Activated T-helper 17 cell treated with anti-CD3 and anti-CD28 coated beads, Interleukin-2, amount 50 U/mL, for 72 hours (primary cell): ENCODE measurements at regions not wholly inside any gene's neighbourhood (a gene's known extent, or its start where the extent isn't known, plus 50 kb on each side); places are given as distances from the start of the nearest gene placed in this dataset.
"Not testable (repeated sequence)": the region's sequence is repeated elsewhere in the genome, so short reads cannot be mapped to it uniquely, and the experiment has no call there.

Source experiments
- ATAC-seq: fragments of 150-1000 bp; cut with Tn5 transposase; replicated peaks from 2 replicates; pipeline ENCODE4 v1.10.0; 2021; ENCODE audit warnings: mild to moderate bottlenecking, moderate library complexity
- H3K27ac Mint-ChIP-seq: one replicate; pipeline ENCODE4 v1.8.0; 2022; ENCODE audit warnings: mixed read lengths
- H3K27me3 Mint-ChIP-seq: one replicate; pipeline ENCODE4 v1.8.0; 2022; ENCODE audit warnings: mixed read lengths
- H3K36me3 Mint-ChIP-seq: one replicate; pipeline ENCODE4 v1.8.0; 2022; ENCODE audit warnings: low read depth, mild to moderate bottlenecking, mixed read lengths
- H3K4me1 Mint-ChIP-seq: one replicate; pipeline ENCODE4 v1.8.0; 2022; ENCODE audit warnings: mixed read lengths
- H3K4me3 Mint-ChIP-seq: one replicate; pipeline ENCODE4 v1.8.0; 2022; ENCODE audit warnings: mild to moderate bottlenecking, mixed read lengths
- H3K9me3 Mint-ChIP-seq: one replicate; pipeline ENCODE4 v1.8.0; 2022; ENCODE audit warnings: mixed read lengths

DNA sequence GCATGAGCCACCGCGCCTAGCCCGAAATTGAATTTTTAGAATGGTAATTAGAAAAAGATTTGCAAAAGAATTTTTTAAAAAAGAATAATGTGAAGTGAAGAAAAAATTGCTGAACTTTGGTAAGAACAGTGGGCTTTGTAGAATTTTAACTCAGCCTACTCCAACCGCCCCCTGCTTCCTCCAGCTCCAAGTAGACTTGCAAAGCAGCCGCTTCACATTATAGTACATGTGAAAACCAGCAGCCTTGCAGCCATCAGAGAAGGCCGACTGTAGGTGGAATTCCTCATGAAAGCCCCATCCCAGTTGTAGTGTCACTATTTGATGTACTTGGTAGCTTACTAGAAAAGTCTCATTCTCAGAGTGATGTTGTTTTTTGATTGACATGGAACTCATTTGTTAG is 835.6 kb downstream of the TBC1D32 start:
- Mint-ChIP-seq H3K27me3 (no peaks in the 10 kb centered on the region), H3K9me3 (no peaks in the 10 kb centered on the region), H3K27ac (no peak overlapping the region), H3K4me3 (no peak overlapping the region), H3K36me3 (no peaks in the 10 kb centered on the region), H3K4me1 (no peaks in the 10 kb centered on the region)
- no peak for ATAC-seq

GRCh38 chr6:120496661-120497060 is 837.6 kb downstream of the TBC1D32 start:
- no peak for ATAC-seq

GRCh38 chr6:120493505-120493904 is 840.8 kb downstream of the TBC1D32 start:
- no peak for ATAC-seq
- no peak overlapping the region for H3K27ac Mint-ChIP-seq
- H3K27me3 Mint-ChIP-seq, result no peaks in the 10 kb centered on the region
- H3K4me3 Mint-ChIP-seq, result no peak overlapping the region
- H3K9me3 Mint-ChIP-seq, result no peaks in the 10 kb centered on the region
- no peaks in the 10 kb centered on the region for H3K4me1 Mint-ChIP-seq
- no peaks in the 10 kb centered on the region for H3K36me3 Mint-ChIP-seq

More at GRCh38 chr6:120496661-120497060, 837.6 kb downstream of the TBC1D32 start:
- H3K4me1 Mint-ChIP-seq, result no peaks in the 10 kb centered on the region
- no peaks in the 10 kb centered on the region for H3K36me3 Mint-ChIP-seq
- no peak overlapping the region for H3K4me3 Mint-ChIP-seq
- no peaks in the 10 kb centered on the region for H3K27me3 Mint-ChIP-seq
- no peaks in the 10 kb centered on the region for H3K9me3 Mint-ChIP-seq
- H3K27ac Mint-ChIP-seq, result no peak overlapping the region

DNA sequence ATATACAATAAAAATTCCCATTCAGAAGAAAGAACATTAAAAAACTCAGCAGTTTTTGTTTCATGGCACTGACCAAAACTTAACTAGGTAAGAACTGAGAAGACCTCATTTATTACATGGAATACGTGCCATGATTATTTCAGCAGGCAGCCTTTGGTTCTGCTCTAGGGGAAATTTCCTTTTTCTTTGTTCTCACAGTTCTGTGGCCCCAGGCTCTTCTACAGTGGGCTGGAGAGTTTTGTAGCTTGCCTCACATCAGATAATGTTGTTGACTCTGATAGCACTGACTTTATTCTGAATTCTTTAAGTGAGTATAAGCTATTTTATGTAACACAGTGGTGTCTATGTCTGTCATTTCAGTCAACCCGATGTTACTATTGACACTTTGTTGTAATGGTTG is 844.3 kb downstream of the TBC1D32 start:
- Mint-ChIP-seq H3K9me3 (no peaks in the 10 kb centered on the region), H3K27ac (no peak overlapping the region), H3K4me1 (no peaks in the 10 kb centered on the region), H3K36me3 (no peaks in the 10 kb centered on the region), H3K27me3 (no peaks in the 10 kb centered on the region), H3K4me3 (no peak overlapping the region)
- ATAC-seq, result no peak

GRCh38 chr6:120484146-120484545 is 850.1 kb downstream of the TBC1D32 start:
- no peaks in the 10 kb centered on the region for H3K36me3 Mint-ChIP-seq
- H3K4me3 Mint-ChIP-seq, result no peak overlapping the region
- H3K27me3 Mint-ChIP-seq, result no peaks in the 10 kb centered on the region
- H3K27ac Mint-ChIP-seq, result no peak overlapping the region
- ATAC-seq, result no peak
- peaks cover 10% of the 10 kb centered on the region for H3K9me3 Mint-ChIP-seq
- no peaks in the 10 kb centered on the region for H3K4me1 Mint-ChIP-seq

- Mint-ChIP-seq H3K27me3 (no peaks in the 10 kb centered on the region), H3K27ac (no peak overlapping the region), H3K36me3 (no peaks in the 10 kb centered on the region), H3K9me3 (peaks cover 15% of the 10 kb centered on the region), H3K4me1 (no peaks in the 10 kb centered on the region), H3K4me3 (no peak overlapping the region)
- ATAC-seq, result no peak
Measured at GRCh38 chr6:120478650-120479049, 855.6 kb downstream of the TBC1D32 start.

DNA sequence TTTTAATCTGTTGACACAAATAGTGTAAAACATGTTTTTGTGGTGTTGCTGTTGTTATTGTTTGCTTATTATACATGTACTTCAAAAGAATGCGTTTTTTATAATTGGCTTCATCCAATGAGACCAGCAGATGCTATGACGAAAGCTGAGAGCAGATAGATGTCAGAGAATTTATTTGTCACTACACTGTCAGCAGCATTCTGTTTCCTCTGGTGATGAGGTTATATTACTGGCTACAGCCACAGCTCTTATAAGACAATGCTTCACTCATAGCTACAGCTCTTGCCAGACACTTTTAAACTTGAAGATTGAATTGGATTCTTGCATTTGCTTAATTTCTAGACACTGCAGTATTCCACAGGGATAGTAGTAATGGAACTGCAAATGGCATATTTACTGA is 860.5 kb downstream of the TBC1D32 start:
- no peak overlapping the region for H3K4me3 Mint-ChIP-seq
- no peaks in the 10 kb centered on the region for H3K36me3 Mint-ChIP-seq
- no peaks in the 10 kb centered on the region for H3K27me3 Mint-ChIP-seq
- no peaks in the 10 kb centered on the region for H3K4me1 Mint-ChIP-seq
- H3K9me3 Mint-ChIP-seq, result peaks cover 6% of the 10 kb centered on the region
- no peak overlapping the region for H3K27ac Mint-ChIP-seq
- no peak for ATAC-seq

DNA sequence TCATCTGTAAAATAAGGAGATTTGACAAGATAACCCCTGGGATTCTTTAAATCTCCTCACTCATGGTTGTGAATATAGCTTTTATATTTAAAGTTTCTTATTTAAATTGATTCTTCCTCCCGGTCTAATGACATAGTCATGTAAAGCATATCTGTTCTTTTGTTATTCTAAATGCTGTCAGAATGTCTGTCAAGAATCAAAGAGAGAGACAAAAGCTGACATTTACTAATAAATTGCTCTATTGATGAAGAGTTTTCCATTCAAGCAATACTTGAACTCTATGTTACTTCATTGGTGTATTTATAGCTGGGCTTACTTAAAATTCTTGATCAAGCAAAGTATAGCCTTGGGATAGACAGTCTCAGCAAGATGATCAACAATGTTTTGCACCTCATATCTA is 865.8 kb downstream of the TBC1D32 start:
- Mint-ChIP-seq H3K27me3 (no peaks in the 10 kb centered on the region), H3K4me1 (no peaks in the 10 kb centered on the region), H3K27ac (no peak overlapping the region), H3K4me3 (no peak overlapping the region), H3K36me3 (no peaks in the 10 kb centered on the region), H3K9me3 (peaks cover 21% of the 10 kb centered on the region)
- ATAC-seq, result no peak

GRCh38 chr6:120451508-120451907 is 882.8 kb downstream of the TBC1D32 start:
- no peak overlapping the region for H3K27ac Mint-ChIP-seq
- H3K36me3 Mint-ChIP-seq, result no peaks in the 10 kb centered on the region
- H3K4me1 Mint-ChIP-seq, result no peaks in the 10 kb centered on the region
- H3K9me3 Mint-ChIP-seq, result no peaks in the 10 kb centered on the region
- H3K4me3 Mint-ChIP-seq, result no peak overlapping the region
- no peak for ATAC-seq
- H3K27me3 Mint-ChIP-seq, result no peaks in the 10 kb centered on the region

DNA sequence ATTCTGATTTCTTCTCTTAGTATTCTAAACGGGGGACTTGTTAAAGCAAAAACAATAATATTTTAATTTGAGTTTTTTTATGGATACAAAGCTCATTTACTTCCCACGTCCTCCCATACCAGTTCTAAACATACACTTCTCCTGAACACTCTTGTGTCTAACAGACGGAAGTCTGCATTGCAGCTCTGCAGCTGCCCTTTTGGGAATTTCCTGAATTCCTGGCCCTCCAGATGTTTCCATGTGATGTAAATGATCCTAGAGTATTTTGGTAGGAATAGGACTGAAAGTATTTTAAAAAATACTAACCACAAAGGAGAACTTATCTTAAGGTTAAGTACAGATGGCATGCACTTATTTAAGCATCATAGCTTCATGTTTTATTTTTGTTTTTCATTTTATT is 886.7 kb downstream of the TBC1D32 start:
- H3K27me3 Mint-ChIP-seq, result no peaks in the 10 kb centered on the region
- no peaks in the 10 kb centered on the region for H3K4me1 Mint-ChIP-seq
- H3K36me3 Mint-ChIP-seq, result no peaks in the 10 kb centered on the region
- no peak overlapping the region for H3K27ac Mint-ChIP-seq
- ATAC-seq, result no peak
- H3K9me3 Mint-ChIP-seq, result no peaks in the 10 kb centered on the region
- H3K4me3 Mint-ChIP-seq, result no peak overlapping the region

DNA sequence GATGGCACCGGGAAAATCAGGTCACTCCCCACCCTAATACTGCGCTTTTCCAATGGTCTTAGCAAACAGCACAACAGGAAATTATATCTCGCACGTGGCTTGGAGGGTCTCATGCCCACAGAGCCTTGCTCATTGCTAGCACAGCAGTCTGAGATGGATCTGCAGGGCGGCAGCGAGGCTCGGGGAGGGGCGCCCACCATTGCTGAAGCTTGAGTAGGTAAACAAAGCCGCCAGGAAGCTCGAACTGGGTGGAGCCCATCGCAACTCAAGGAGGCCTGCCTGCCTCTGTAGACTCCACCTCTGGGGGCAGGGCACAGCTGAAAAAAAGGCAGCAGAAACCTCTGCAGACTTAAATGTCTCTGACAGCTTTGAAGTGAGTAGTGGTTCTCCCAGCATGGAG is 901.4 kb downstream of the TBC1D32 start:
- not testable (repeated sequence) for H3K36me3 Mint-ChIP-seq, H3K27ac Mint-ChIP-seq, H3K27me3 Mint-ChIP-seq, H3K4me3 Mint-ChIP-seq, ATAC-seq, H3K4me1 Mint-ChIP-seq
- peaks cover 12% of the 10 kb centered on the region for H3K9me3 Mint-ChIP-seq

DNA sequence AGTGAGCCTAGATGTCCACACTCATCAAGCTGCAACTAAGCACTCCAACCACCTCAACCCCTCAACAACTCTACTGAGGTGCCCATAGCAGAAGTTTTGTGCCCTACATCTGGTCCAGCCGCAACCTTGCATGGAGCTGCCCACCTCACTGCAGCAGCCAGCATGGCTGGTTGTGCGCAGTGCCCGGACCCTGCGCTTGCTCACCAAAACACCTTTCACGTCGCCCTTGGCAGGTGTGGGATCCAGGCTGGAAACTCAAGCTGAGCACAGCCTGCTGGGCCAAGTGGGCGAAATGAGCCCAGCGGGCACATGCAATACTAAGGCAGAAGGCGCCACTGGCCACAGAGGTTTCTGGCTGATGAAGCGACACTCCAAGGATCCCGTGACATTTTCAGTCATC is 902.4 kb downstream of the TBC1D32 start:
- H3K27me3 Mint-ChIP-seq, result no peaks in the 10 kb centered on the region
- ATAC-seq, result no peak
- H3K4me1 Mint-ChIP-seq, result no peaks in the 10 kb centered on the region
- H3K27ac Mint-ChIP-seq, result no peak overlapping the region
- H3K9me3 Mint-ChIP-seq, result peaks cover 12% of the 10 kb centered on the region
- no peak overlapping the region for H3K4me3 Mint-ChIP-seq
- H3K36me3 Mint-ChIP-seq, result no peaks in the 10 kb centered on the region

DNA sequence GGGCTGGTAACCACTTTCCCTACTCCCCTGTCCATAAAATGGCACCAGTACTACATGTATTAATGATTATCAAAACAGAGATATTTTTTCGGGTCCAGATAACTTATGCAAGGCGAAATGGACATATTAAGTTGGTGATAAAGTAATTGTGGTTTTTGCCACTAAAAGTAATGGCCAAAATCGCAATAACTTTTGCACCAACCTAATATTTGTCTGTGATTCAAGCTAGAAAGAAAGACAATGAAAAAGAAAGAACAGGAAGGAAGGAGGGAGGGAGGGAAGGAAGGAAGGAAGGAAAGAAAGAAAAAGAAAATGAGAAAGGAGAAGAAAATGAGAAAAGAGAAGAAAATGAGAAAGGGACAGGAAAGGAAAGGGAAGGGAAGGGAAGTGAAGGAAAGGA is 922.9 kb downstream of the TBC1D32 start:
- Mint-ChIP-seq H3K4me3 (no peak overlapping the region), H3K9me3 (peaks cover 9% of the 10 kb centered on the region), H3K27me3 (no peaks in the 10 kb centered on the region), H3K36me3 (no peaks in the 10 kb centered on the region), H3K27ac (no peak overlapping the region), H3K4me1 (no peaks in the 10 kb centered on the region)
- no peak for ATAC-seq

- no peaks in the 10 kb centered on the region for H3K4me1 Mint-ChIP-seq
- no peak overlapping the region for H3K4me3 Mint-ChIP-seq
- H3K27me3 Mint-ChIP-seq, result no peaks in the 10 kb centered on the region
- peaks cover 9% of the 10 kb centered on the region for H3K9me3 Mint-ChIP-seq
- no peak for ATAC-seq
- H3K36me3 Mint-ChIP-seq, result no peaks in the 10 kb centered on the region
- no peak overlapping the region for H3K27ac Mint-ChIP-seq
Measured at GRCh38 chr6:120410586-120410985, 923.7 kb downstream of the TBC1D32 start.

DNA sequence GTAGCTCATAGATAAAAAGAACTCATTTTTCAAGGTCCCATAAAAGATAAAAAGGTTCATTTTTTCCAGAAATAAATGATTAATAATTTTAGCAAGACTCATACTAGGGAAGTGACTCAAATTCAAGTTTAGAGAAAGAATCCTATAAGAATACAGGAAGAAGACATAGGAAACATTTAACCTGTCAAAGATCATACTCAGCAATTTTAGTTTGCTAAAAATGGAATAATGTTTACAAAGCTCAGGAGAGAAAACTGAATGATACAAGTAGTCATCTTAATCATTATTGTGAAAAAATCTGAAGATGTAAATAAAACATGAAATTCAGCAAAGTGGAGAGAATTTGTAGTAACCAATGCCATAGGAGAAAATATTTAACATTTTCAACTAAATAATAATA is 926.6 kb downstream of the TBC1D32 start:
- ATAC-seq, result no peak
- Mint-ChIP-seq H3K4me3 (no peak overlapping the region), H3K36me3 (no peaks in the 10 kb centered on the region), H3K4me1 (no peaks in the 10 kb centered on the region), H3K27me3 (no peaks in the 10 kb centered on the region), H3K27ac (no peak overlapping the region), H3K9me3 (peaks cover 4% of the 10 kb centered on the region)

DNA sequence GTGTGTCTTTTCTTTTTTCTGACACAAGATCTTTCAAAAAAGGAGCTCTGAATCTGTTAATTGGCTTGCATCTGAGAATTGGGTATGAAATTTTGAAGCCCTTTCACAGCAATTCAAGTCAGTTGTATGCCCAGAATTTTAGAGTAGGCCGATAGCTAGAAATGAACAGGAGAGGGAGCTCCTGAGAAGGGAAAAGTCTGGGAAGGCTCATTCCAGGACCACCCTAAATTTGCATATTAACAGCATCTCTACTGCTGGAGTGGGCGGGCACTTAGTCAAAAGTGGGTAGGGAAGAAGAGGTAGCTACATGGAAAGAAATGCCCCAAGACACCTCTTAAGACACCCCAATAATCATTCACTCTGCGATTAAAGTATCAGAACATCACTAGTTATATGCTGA is 928.3 kb downstream of the TBC1D32 start:
- Mint-ChIP-seq H3K36me3 (no peaks in the 10 kb centered on the region), H3K27ac (no peak overlapping the region), H3K9me3 (no peaks in the 10 kb centered on the region), H3K27me3 (no peaks in the 10 kb centered on the region), H3K4me3 (no peak overlapping the region), H3K4me1 (no peaks in the 10 kb centered on the region)
- ATAC-seq, result no peak
